ENCODE measurements at regions not wholly inside any gene's neighbourhood (a gene's known extent, or its start where the extent isn't known, plus 50 kb on each side); places are given as distances from the start of the nearest gene placed in this dataset.
"Not testable (repeated sequence)": the region's sequence is repeated elsewhere in the genome, so short reads cannot be mapped to it uniquely, and the experiment has no call there.

DNA sequence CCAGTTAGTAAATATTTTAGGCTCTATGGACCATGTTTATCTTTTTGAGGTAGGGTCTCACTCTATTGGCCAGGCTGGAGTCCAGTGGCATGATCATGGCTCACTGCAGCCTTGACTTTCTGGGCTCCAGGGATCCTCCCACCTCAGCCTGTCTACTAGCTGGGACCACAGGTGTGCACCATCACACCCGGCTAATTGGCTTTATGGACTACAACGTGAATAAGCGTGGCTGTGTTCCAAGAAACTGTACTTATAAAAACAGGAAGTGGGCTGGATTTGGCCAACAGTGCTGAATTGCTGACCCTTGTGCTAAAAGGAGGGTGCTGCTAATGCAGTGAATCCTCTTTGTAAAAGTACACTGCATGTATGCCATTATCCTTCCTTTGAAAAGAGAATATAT is 111.7 kb upstream of the CDK13 start:
- H3K4me1 Mint-ChIP-seq: no peaks in the 10 kb centered on the region
- H3K4me3 Mint-ChIP-seq: no peak overlapping the region
- H3K27ac Mint-ChIP-seq: no peak overlapping the region
- DNase-seq (ENCODE audit: low spot score in 2 of 2): no peak
- H3K36me3 Mint-ChIP-seq: no peaks in the 10 kb centered on the region
- no peaks in the 10 kb centered on the region for H3K9me3 Mint-ChIP-seq
- ATAC-seq: no peak

DNA sequence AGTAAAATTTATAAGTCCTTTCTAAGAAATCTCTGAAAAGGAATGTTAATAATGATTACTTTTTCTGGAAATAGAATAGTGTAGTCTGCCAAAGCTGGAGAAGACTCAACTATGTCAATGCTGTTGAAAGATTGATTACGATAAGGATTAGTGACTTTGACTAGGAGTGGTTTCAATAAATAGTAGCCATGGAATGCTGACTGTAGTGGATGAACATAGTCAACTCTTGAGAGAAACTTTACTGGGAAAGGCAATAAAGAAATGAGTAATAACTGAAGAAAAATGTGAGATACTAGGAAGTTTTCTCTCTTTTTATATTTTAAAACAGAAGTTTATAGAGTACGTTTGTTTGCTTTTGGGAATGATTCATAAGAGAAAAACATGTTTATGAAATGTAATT is 105.0 kb upstream of the CDK13 start:
- DNase-seq (ENCODE audit: low spot score in 2 of 2) (no peak), ATAC-seq (no peak)
- Mint-ChIP-seq H3K9me3 (no peaks in the 10 kb centered on the region), H3K4me3 (no peak overlapping the region), H3K27ac (no peak overlapping the region), H3K4me1 (no peaks in the 10 kb centered on the region), H3K36me3 (no peaks in the 10 kb centered on the region)

DNA sequence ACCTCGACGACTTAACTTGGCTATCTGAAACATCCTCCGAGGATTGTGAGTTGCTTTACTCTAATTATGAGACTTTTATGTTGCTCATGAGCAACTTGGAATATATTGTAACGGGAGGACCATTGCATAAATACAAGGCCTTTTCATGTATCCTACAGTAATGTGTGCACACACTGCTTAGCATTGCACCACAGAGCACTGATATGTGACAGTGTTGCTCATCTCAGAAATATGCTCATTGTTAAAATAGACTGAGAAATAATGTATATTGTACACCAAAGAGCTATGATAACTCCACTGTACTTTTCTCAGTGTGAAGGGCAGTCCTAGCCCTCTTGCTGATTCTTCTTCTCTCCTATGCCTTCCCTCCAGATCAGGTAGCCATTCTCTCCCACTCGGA is 102.8 kb upstream of the CDK13 start:
- Mint-ChIP-seq H3K27ac (no peak overlapping the region), H3K4me3 (no peak overlapping the region), H3K4me1 (no peaks in the 10 kb centered on the region), H3K36me3 (no peaks in the 10 kb centered on the region), H3K9me3 (no peaks in the 10 kb centered on the region)
- ATAC-seq (no peak), DNase-seq (ENCODE audit: low spot score in 2 of 2) (no peak)

DNA sequence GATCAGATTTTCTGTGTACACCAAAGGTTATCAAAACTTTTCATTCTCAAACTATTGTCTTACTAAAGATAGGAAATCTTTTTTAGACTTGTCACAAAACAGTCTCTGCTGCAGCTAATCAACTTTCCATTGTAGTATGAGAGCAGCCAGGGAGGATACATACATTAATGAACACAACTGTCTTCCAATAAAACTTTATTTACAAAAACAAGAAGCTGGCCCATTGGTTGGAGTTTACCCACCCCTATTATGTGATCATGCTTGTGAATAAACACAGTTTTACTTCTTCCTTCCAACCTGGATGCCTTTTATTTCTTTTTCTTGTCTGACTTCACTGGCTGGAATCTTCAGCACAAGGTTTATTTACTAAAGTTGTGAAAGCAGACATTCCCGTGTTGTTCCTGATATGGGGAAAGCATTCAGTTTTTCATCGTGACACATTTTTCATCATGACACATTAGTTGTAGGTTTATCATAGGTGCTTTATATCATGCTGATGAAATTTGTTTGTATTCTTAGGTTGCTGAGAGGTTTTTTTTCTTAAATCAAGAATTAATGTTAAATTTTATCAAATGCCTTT is 98.5 kb upstream of the CDK13 start:
- H3K36me3 Mint-ChIP-seq: no peaks in the 10 kb centered on the region
- ATAC-seq: no peak

DNA sequence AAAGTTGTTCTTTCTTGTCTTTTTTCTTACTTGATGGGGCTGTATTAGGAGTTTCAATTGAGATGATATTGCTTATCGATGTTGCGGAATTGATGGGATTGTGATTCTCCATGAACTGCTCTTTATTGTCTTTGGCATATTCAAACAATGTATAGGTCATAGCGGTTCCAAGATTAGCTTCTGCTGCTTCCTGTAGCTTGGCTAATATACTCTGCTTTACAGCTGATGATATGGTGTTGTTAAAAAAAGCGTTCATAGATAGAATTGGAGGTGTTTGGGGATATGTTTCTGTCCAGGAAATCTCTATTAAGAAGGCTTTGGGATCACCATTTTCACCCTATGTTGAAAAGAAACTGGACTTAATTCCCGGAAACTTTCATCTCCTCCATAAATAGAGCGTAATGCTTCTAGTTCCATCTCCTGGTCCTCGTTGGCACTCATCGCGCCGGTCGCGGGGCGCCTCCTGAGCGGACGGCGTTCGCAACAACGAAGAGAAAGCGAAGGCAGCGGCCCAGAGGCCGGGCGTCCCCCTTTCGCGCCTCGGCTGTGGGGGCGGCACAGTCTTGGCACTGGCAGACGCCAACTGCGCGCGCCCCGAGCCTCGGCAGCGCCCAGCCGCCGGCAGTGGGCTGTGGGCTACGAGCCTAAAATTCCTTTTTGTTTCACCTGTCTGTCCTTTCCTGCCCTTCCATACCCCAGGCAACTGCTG is 95.3 kb upstream of the CDK13 start:
- not testable (repeated sequence) for H3K36me3 Mint-ChIP-seq; H3K27ac Mint-ChIP-seq; DNase-seq (ENCODE audit: low spot score in 2 of 2); H3K9me3 Mint-ChIP-seq
- H3K4me1 Mint-ChIP-seq: peaks cover 18% of the 10 kb centered on the region
- peak overlapping the region; percentile 56 for H3K4me3 Mint-ChIP-seq
- peak; percentile 96 for ATAC-seq

More for the DNA sequence above, 98.5 kb upstream of the CDK13 start:
- Mint-ChIP-seq H3K4me1 (peaks cover 18% of the 10 kb centered on the region), H3K9me3 (no peaks in the 10 kb centered on the region), H3K4me3 (no peak overlapping the region), H3K27ac (no peak overlapping the region)
- DNase-seq (ENCODE audit: low spot score in 2 of 2): no peak

DNA sequence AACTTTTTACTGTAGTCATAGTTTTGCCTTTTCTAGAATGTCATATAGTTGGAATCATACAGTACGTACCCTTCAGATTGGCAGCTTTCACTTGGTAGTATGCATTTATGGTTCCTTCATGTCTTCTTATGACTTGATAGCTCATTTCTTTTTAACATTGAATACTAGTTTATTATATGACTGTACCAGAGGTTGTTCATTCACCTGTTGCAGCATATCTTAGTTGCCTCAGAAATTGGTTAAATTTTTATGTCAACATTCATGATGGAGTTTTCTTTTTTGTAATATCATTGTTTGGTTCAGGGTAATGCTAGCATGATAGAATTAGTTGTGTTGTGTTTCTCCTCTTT is 94.8 kb upstream of the CDK13 start:
- ATAC-seq: peak; percentile 62
- H3K27ac Mint-ChIP-seq: no peak overlapping the region
- peak overlapping the region; percentile 56 for H3K4me3 Mint-ChIP-seq
- H3K9me3 Mint-ChIP-seq: no peaks in the 10 kb centered on the region
- H3K4me1 Mint-ChIP-seq: peaks cover 18% of the 10 kb centered on the region
- H3K36me3 Mint-ChIP-seq: no peaks in the 10 kb centered on the region
- no peak for DNase-seq (ENCODE audit: low spot score in 2 of 2)

DNA sequence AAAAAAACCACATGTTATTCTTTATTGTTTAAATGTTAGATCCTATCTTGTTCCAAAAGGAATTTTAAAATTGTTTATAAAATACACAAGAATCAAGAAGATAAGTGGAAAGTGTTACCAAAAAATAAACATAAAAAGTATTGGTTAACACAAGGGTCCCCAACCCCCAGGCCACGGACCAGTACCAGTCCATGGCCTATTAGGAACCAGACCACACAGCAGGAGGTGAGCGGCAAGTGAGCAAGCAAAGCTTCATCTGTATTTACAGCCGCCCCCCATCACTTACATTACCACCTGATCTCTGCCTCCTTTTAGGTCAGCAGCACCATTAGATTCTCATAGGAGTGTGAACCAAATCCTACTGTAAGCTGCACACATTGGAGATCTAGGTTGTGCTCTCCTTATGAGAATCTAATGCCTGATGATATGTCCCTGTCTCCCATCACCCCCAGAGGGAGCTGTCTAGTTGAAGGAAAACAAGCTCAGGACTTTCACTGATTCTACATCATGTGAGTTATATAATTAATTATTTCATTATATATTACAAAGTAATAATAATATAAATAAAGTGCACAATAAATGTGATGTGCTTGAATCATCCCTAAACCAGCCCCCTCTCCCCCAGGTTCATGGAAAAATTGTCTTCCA is 86.3 kb upstream of the CDK13 start:
- H3K4me1 Mint-ChIP-seq; H3K27ac Mint-ChIP-seq; DNase-seq (ENCODE audit: low spot score in 2 of 2); ATAC-seq; H3K36me3 Mint-ChIP-seq; H3K4me3 Mint-ChIP-seq; H3K9me3 Mint-ChIP-seq: not testable (repeated sequence)

DNA sequence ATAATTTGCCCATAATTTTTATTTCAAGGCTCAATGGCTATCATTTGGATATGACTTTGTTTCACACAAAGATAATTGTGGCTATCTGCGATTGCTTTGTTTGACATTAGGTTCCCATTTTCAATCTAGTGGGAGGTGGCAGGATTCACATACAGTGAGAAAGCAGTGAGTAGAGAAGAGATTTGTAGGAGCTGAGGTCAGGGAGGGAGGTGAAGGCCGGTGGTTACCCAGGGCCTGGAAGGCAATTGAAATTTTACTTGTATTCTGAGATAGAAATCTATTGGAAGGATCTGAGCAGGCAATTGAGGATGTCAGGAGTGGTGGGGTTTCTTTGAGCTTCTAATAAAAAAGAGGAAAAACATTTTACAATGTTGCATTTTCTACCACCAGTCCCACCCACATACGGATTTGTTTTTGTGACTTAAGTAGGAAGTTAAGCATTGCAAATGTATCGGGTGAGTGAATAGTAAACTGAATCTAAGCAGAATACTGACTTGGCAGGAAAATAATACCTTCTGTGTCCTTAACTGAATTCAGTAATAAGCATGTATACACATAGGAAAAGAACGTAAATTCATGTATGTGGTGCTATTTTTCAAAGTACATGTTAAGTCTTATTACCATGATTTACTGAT is 80.1 kb upstream of the CDK13 start:
- H3K4me3 Mint-ChIP-seq; H3K9me3 Mint-ChIP-seq; H3K27ac Mint-ChIP-seq; DNase-seq (ENCODE audit: low spot score in 2 of 2); H3K36me3 Mint-ChIP-seq; H3K4me1 Mint-ChIP-seq; ATAC-seq: not testable (repeated sequence)

DNA sequence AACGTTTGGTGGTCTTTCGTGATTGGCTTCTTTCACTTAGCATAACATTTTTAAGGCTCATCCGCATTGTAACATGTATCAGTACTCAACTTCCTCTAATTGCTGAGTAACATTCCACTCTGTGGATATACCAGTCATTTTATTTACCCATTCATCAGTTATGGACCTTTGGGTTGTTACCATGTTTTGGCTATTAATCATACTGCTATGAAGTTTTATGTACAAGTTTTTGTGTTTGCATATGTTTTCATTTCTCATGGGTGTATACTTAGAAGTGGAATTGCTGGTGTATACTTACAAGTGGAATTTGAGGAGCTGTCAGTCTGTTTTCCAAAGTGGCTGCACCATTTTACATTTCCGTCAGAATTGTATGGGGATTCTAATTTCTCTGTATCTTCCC is 78.4 kb upstream of the CDK13 start:
- not testable (repeated sequence) for ATAC-seq; H3K4me3 Mint-ChIP-seq; H3K9me3 Mint-ChIP-seq; DNase-seq (ENCODE audit: low spot score in 2 of 2); H3K4me1 Mint-ChIP-seq; H3K27ac Mint-ChIP-seq; H3K36me3 Mint-ChIP-seq

DNA sequence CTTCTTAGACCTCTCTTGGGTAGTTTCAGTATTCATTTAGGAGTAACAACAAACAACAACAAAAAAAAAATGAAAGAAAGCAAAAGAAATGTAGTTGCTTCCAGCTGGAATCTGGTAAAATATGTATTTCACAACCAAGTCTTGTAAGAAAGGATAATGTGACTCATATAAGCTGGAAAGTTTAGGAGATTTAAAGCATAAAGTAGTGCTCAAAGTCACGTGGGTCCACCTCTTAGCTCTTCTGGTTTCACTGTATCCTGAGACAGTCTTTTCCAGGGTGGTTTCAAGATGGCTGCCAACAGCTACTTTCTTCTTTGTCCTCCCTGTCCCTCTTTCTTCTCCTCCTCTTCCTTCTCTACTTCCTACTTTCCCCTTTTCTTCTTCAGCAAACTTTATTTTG is 69.5 kb upstream of the CDK13 start:
- Mint-ChIP-seq H3K4me1 (no peaks in the 10 kb centered on the region), H3K9me3 (peaks cover 7% of the 10 kb centered on the region), H3K36me3 (no peaks in the 10 kb centered on the region), H3K27ac (no peak overlapping the region), H3K4me3 (no peak overlapping the region)
- no peak for ATAC-seq
- no peak for DNase-seq (ENCODE audit: low spot score in 2 of 2)

DNA sequence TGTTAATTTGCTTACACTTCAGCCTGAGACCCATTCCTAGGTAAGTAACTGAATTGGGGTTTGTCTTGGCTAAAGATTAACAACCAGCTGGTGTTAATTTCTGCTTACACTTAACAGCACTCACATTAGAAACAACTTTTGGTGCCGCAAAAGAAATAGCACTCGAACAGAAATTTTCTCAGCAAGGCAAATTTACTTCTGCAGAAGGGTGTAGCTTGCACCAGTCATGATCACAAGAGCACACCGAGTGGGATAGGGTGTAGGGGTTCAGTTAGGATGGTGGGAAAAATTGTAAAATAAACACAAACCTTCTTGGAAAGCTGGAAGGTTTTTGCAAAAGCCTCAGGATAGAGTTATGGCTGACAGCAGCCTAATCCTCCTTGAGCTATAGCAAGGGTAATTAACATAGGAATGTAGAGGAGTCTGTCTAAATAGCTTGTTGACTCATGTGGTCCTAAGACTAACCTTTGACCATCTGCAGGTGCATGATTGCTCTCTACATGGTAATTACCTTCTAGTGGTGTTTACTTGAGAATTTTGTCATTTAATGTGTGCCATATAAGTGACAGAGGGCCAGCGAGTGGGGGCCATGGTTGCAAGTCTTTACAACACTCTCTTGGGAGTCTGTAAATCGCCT is 67.8 kb upstream of the CDK13 start:
- peaks cover 7% of the 10 kb centered on the region for H3K9me3 Mint-ChIP-seq
- DNase-seq (ENCODE audit: low spot score in 2 of 2) (no peak), ATAC-seq (no peak)
- H3K4me3 Mint-ChIP-seq: no peak overlapping the region
- H3K4me1 Mint-ChIP-seq: no peaks in the 10 kb centered on the region
- no peaks in the 10 kb centered on the region for H3K36me3 Mint-ChIP-seq
- no peak overlapping the region for H3K27ac Mint-ChIP-seq

DNA sequence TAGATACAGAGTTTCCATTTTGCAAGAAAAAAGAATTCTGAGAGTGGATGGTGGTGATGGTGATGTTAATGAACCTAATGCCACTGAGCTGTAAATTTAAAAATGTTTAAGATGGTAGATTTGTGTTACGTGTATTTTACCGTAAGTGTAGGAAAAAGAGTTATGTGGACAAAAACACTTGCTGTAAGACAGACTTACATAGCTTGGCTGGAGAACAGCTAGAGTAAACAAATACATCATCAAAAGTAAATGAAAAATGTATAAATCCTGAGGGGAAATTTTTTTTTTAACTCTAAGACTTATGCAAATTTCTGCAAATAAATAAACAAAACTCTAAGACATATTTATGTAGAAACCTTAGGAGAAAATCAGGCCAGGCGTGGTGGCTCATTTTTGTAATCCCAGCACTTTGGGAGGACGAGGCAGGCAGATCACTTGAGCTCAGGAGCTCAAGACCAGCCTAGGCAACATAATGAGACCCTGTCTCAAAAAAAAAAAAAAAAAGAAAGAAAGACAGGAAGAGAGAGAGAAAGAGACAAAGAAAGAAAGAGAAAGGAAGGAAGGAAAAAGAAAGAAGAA is 66.2 kb upstream of the CDK13 start:
- H3K36me3 Mint-ChIP-seq: no peaks in the 10 kb centered on the region
- H3K27ac Mint-ChIP-seq: no peak overlapping the region
- peaks cover 7% of the 10 kb centered on the region for H3K9me3 Mint-ChIP-seq
- DNase-seq (ENCODE audit: low spot score in 2 of 2): no peak
- H3K4me1 Mint-ChIP-seq: no peaks in the 10 kb centered on the region
- no peak overlapping the region for H3K4me3 Mint-ChIP-seq
- no peak for ATAC-seq

DNA sequence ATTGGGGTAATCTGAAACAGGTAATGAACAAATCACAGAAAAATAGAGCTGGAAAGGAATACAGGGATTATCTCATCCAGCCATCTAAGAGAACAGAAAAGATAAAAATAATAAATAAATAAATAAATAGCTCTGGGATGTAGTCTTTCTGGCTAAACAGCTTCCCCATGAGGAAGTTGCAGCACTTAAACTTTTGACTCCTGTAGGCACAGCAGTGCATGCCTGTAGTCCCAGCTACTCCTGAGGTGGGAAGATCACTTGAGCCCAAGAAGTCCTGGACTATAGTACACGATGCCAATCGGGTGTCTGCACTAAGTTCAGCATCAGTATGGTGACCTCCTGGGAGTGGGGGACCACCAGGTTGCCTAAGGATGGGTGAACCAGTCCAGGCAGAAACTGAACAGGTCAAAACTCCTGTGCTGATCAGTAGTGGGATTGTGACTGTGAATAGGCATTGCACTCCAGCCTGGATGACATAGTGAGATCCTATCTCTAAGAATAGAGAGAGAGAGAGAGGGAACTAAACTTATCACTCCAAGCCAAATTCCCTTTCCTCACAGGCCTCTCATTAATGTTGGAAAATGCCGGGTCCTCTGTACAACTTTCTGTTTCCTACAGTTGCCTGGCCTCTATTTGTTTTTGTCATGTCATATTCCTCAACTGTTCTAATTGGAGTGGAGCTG is 61.7 kb upstream of the CDK13 start:
- no peak for ATAC-seq
- Mint-ChIP-seq H3K36me3 (no peaks in the 10 kb centered on the region), H3K27ac (no peak overlapping the region), H3K4me1 (no peaks in the 10 kb centered on the region), H3K4me3 (no peak overlapping the region), H3K9me3 (no peaks in the 10 kb centered on the region)
- DNase-seq (ENCODE audit: low spot score in 2 of 2): no peak

DNA sequence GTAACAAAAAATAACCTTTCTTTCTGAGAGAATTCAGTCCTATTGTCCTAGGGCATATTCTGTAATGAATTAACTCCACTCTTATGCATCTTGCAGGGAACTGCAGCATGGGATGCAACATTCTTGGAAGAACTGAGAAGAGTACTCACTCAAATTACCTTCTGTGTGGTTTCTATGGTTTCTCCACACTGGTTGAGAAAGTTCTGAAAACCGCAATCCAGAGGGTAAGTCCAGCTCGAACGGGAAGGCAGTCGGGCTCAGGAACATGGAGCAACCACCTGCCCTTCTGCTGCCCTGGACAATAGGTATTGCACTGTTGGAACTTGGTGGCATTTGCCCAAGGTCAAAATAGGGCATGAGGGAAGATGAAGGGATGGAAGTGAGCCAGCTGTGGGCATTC is 59.6 kb upstream of the CDK13 start:
- Mint-ChIP-seq H3K27ac (no peak overlapping the region), H3K4me3 (no peak overlapping the region), H3K36me3 (no peaks in the 10 kb centered on the region), H3K4me1 (no peaks in the 10 kb centered on the region), H3K9me3 (no peaks in the 10 kb centered on the region)
- DNase-seq (ENCODE audit: low spot score in 2 of 2) (no peak), ATAC-seq (no peak)

DNA sequence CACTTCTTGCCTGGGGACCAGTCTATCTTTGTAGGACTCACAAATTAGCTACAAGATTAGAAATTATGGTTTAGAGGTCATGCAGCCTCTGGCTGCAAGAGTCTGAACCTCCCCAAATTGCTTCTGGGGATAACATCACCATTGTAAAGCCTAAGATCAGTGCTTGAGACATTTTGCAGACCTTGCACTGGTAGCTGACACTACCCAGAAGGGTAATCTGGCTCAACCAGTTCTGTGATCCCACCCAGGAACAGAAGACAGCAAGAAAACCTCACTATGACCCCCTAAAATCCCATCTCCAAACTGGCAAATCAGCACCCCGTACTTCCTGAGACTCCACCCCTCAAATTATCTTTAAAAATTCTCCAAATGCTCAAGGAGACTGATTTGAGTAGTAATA is 58.2 kb upstream of the CDK13 start:
- H3K36me3 Mint-ChIP-seq: no peaks in the 10 kb centered on the region
- H3K9me3 Mint-ChIP-seq: no peaks in the 10 kb centered on the region
- H3K27ac Mint-ChIP-seq: no peak overlapping the region
- no peaks in the 10 kb centered on the region for H3K4me1 Mint-ChIP-seq
- H3K4me3 Mint-ChIP-seq: no peak overlapping the region
- ATAC-seq (no peak), DNase-seq (ENCODE audit: low spot score in 2 of 2) (no peak)

All from stimulated activated effector memory CD8-positive, alpha-beta T cell treated with anti-CD3 and anti-CD28 coated beads, Interleukin-12 subunit alpha, Interleukin-12 subunit beta, amount 100 ng/mL, for 72 hours (primary cell).